NCI-H2196 treated with DMSO at 0.1 percent for 48 hours (cell line): ENCODE measurements at regions not wholly inside any gene's neighbourhood (a gene's known extent, or its start where the extent isn't known, plus 50 kb on each side); places are given as distances from the start of the nearest gene placed in this dataset.

ENCODE experiments used
- DNase-seq: peaks from one replicate; lab custom pipeline; 2025; ENCODE audit not compliant: unreplicated experiment; lab: John Stamatoyannopoulos, UW

- DNase-seq = no peak
Observed at GRCh38 chr5:126300293-126300692, 122.9 kb upstream of the GRAMD2B start.

GRCh38 chr5:126301056-126301455 lies 122.2 kb upstream of the GRAMD2B start:
- no peak for DNase-seq

GRCh38 chr5:126309860-126310259 lies 113.3 kb upstream of the GRAMD2B start:
- no peak for DNase-seq

GRCh38 chr5:126311766-126312165 lies 111.4 kb upstream of the GRAMD2B start:
- no peak for DNase-seq

GRCh38 chr5:126315341-126315740 lies 107.9 kb upstream of the GRAMD2B start:
- no peak for DNase-seq

- no peak for DNase-seq
Observed at GRCh38 chr5:126332326-126332725, 90.9 kb upstream of the GRAMD2B start.

GRCh38 chr5:126334760-126335159 lies 88.4 kb upstream of the GRAMD2B start:
- no peak for DNase-seq

- DNase-seq = no peak
Observed at GRCh38 chr5:126335886-126336285, 87.3 kb upstream of the GRAMD2B start.

- no peak for DNase-seq
Observed at GRCh38 chr5:126338635-126339034, 84.6 kb upstream of the GRAMD2B start.

GRCh38 chr5:126339215-126339805 lies 83.9 kb upstream of the GRAMD2B start:
- peak; percentile 26 for DNase-seq

GRCh38 chr5:126341906-126342630 lies 81.1 kb upstream of the GRAMD2B start:
- DNase-seq = no peak

GRCh38 chr5:126348855-126349635 lies 74.2 kb upstream of the GRAMD2B start:
- no peak for DNase-seq

GRCh38 chr5:126351153-126351552 lies 72.1 kb upstream of the GRAMD2B start:
- DNase-seq = no peak

- DNase-seq = peak; percentile 40
Observed at GRCh38 chr5:126354012-126354857, 69.0 kb upstream of the GRAMD2B start.

GRCh38 chr5:126354858-126355731 lies 68.1 kb upstream of the GRAMD2B start:
- DNase-seq = no peak

GRCh38 chr5:126355940-126356339 lies 67.3 kb upstream of the GRAMD2B start:
- no peak for DNase-seq

GRCh38 chr5:126357585-126358342 lies 65.4 kb upstream of the GRAMD2B start:
- DNase-seq = no peak

GRCh38 chr5:126358525-126358924 lies 64.7 kb upstream of the GRAMD2B start:
- no peak for DNase-seq

- no peak for DNase-seq
Observed at GRCh38 chr5:126359884-126360283, 63.3 kb upstream of the GRAMD2B start.
